ENCODE measurements at regions not wholly inside any gene's neighbourhood (a gene's known extent, or its start where the extent isn't known, plus 50 kb on each side); places are given as distances from the start of the nearest gene placed in this dataset.

DNA sequence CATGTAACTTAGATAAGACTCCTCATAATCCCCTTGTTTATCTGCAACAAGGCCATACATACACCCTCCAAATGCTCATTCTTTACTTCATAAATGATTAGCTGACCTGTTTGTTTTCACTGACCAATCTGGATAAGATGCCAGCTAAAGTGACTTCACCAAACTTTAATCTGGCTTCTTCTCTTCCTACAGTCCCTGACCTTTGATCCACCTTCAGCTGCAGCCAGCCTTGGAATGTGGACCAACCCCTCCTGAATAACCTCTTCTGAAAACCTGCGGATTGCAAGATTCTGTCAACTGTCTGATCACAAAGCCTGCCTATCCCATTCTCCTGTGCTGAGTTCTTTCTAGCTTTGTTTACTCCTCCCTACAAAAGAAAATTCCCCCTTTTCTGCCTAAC, 476.8 kb downstream of the LRRC70 start:
- Histone ChIP-seq H3K9me3 (ENCODE audit: insufficient read depth, low read length) (no peaks in the 10 kb centered on the region), H3K79me2 (ENCODE audit: low read length) (no peaks in the 10 kb centered on the region), H3K36me3 (replicated peaks; ENCODE audit: low read depth, low read length) (no peaks in the 10 kb centered on the region), H2AFZ (ENCODE audit: low read depth, low read length) (no peak overlapping the region), H3K4me2 (ENCODE audit: low read length) (no peak overlapping the region), H3K4me3 (ENCODE audit: low read length) (no peak overlapping the region), H3K4me1 (ENCODE audit: low read length) (0 out of 2 replicates have a peak, but pooled peaks cover 5% of the 10 kb centered on the region), H3K27ac (ENCODE audit: low read length) (no peak overlapping the region), H3K27me3 (ENCODE audit: low read depth, low read length) (no peaks in the 10 kb centered on the region), H3K9ac (ENCODE audit: low read length) (no peak overlapping the region), H4K20me1 (ENCODE audit: insufficient read depth, low read length) (no peaks in the 10 kb centered on the region)
- TF ChIP-seq EZH2phosphoT487 (IDR thresholded peaks at IDR 0.05; ENCODE audit: low read depth), result no peak
- TF ChIP-seq, protein P1, sequence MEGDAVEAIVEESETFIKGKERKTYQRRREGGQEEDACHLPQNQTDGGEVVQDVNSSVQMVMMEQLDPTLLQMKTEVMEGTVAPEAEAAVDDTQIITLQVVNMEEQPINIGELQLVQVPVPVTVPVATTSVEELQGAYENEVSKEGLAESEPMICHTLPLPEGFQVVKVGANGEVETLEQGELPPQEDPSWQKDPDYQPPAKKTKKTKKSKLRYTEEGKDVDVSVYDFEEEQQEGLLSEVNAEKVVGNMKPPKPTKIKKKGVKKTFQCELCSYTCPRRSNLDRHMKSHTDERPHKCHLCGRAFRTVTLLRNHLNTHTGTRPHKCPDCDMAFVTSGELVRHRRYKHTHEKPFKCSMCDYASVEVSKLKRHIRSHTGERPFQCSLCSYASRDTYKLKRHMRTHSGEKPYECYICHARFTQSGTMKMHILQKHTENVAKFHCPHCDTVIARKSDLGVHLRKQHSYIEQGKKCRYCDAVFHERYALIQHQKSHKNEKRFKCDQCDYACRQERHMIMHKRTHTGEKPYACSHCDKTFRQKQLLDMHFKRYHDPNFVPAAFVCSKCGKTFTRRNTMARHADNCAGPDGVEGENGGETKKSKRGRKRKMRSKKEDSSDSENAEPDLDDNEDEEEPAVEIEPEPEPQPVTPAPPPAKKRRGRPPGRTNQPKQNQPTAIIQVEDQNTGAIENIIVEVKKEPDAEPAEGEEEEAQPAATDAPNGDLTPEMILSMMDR (IDR thresholded peaks at IDR 0.05; ENCODE audit: low read depth, low read length), result no peak

DNA sequence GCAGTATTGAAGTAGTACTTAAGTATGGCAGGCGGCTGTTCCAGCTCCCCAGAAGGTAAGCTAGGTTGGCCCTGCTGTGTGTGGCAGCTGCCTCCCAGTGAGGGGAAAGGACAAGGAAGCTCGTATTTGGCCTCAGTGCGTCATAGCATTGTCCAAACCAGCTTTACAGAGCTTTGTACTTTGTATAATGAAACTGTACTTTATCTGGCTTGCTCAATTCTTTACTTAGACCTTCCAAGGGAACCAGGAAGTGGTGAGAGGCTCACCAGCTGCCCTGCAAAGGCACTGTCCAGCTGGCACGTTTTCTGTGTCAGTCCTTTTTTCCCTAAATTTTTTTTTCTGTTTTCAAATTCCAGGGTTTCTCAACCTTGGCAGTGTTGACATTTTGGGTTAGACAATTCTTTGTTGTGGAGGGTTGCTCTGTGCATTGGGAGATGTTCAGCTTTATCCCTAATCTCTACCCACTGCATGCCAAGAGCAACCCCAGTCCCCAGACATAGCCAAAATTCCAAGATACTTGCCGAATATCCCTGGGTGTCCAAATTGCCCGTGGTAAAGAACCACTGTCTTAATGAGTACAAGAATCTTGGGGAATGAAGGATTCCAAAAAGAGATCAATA, 474.5 kb downstream of the LRRC70 start:
- TF ChIP-seq, protein P1 (IDR thresholded peaks at IDR 0.05; ENCODE audit: low read depth, low read length), result no peak
- TF ChIP-seq EZH2phosphoT487 (IDR thresholded peaks at IDR 0.05; ENCODE audit: low read depth), result no peak
- 0 out of 2 replicates have a peak overlapping the region, but pooled peaks have one; percentile 21 for H2AFZ ChIP-seq (ENCODE audit: low read depth, low read length)

DNA sequence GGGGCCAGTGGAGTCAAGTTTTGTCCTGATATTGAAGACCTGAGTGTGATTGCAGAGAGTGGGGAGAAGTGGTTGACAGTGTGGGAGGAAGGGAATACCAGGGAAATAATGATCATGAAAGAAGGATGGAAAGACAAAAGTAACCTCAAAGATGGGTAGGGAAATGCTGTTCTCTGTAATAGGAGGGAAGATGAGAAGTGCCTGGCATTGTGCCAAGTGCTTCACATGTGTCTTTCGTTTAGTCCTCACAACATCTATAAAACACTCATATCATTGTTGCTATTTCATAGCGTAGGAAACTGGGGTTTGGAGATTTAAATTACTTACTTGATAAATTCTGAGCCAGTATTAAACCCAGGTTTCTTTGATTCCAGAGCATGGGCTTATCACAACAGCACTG, 472.3 kb downstream of the LRRC70 start:
- Histone ChIP-seq H3K4me2 (ENCODE audit: low read length) (no peak overlapping the region), H3K27ac (ENCODE audit: low read length) (no peak overlapping the region), H3K27me3 (ENCODE audit: low read depth, low read length) (no peaks in the 10 kb centered on the region), H3K4me1 (ENCODE audit: low read length) (0 out of 2 replicates have a peak, but pooled peaks cover 5% of the 10 kb centered on the region), H3K9ac (ENCODE audit: low read length) (no peak overlapping the region), H4K20me1 (ENCODE audit: insufficient read depth, low read length) (no peaks in the 10 kb centered on the region), H3K4me3 (ENCODE audit: low read length) (no peak overlapping the region), H3K9me3 (ENCODE audit: insufficient read depth, low read length) (no peaks in the 10 kb centered on the region), H2AFZ (ENCODE audit: low read depth, low read length) (no peak overlapping the region), H3K79me2 (ENCODE audit: low read length) (no peaks in the 10 kb centered on the region), H3K36me3 (replicated peaks; ENCODE audit: low read depth, low read length) (no peaks in the 10 kb centered on the region)
- TF ChIP-seq EZH2phosphoT487 (IDR thresholded peaks at IDR 0.05; ENCODE audit: low read depth), result no peak
- TF ChIP-seq, protein P1 (IDR thresholded peaks at IDR 0.05; ENCODE audit: low read depth, low read length), result no peak

More for the DNA sequence above, 474.5 kb downstream of the LRRC70 start:
- Histone ChIP-seq H3K9ac (ENCODE audit: low read length) (no peak overlapping the region), H3K4me1 (ENCODE audit: low read length) (0 out of 2 replicates have a peak, but pooled peaks cover 5% of the 10 kb centered on the region), H3K4me2 (ENCODE audit: low read length) (no peak overlapping the region), H3K79me2 (ENCODE audit: low read length) (no peaks in the 10 kb centered on the region), H3K36me3 (replicated peaks; ENCODE audit: low read depth, low read length) (no peaks in the 10 kb centered on the region), H3K4me3 (ENCODE audit: low read length) (no peak overlapping the region), H3K27me3 (ENCODE audit: low read depth, low read length) (no peaks in the 10 kb centered on the region), H3K9me3 (ENCODE audit: insufficient read depth, low read length) (no peaks in the 10 kb centered on the region), H3K27ac (ENCODE audit: low read length) (no peak overlapping the region), H4K20me1 (ENCODE audit: insufficient read depth, low read length) (no peaks in the 10 kb centered on the region)

DNA sequence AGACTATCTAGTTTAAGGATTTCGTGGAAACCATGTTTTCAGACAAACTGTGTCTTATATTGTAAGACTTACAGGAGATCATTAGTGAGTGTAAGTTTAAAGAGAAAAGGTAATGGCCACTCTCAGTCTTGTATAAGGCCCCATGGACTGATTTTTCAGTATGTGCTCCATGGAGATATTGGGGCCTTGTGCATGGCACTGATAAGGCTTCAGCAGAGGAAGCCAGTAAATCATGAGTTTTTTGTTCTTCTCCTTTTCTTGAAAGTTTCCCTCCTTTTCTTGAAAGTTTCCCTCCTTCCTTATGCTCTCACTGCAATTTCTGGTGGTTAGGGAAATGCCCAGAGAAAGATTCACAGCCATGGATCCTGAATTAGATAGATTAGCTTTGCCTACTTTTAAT, 471.3 kb downstream of the LRRC70 start:
- H3K4me2 ChIP-seq (ENCODE audit: low read length), result no peak overlapping the region
- no peak overlapping the region for H3K27ac ChIP-seq (ENCODE audit: low read length)
- H3K9me3 ChIP-seq (ENCODE audit: insufficient read depth, low read length), result no peaks in the 10 kb centered on the region
- no peaks in the 10 kb centered on the region for H3K27me3 ChIP-seq (ENCODE audit: low read depth, low read length)
- H3K4me3 ChIP-seq (ENCODE audit: low read length), result no peak overlapping the region
- no peaks in the 10 kb centered on the region for H4K20me1 ChIP-seq (ENCODE audit: insufficient read depth, low read length)
- H2AFZ ChIP-seq (ENCODE audit: low read depth, low read length), result no peak overlapping the region
- H3K79me2 ChIP-seq (ENCODE audit: low read length), result no peaks in the 10 kb centered on the region
- H3K9ac ChIP-seq (ENCODE audit: low read length), result no peak overlapping the region
- no peaks in the 10 kb centered on the region for H3K36me3 ChIP-seq (replicated peaks; ENCODE audit: low read depth, low read length)
- TF ChIP-seq, protein P1 (IDR thresholded peaks at IDR 0.05; ENCODE audit: low read depth, low read length), result no peak
- TF ChIP-seq EZH2phosphoT487 (IDR thresholded peaks at IDR 0.05; ENCODE audit: low read depth), result no peak
- 0 out of 2 replicates have a peak, but pooled peaks cover 5% of the 10 kb centered on the region for H3K4me1 ChIP-seq (ENCODE audit: low read length)
